RWPE2 (cell line): ENCODE measurements at regions not wholly inside any gene's neighbourhood (a gene's known extent, or its start where the extent isn't known, plus 50 kb on each side); places are given as distances from the start of the nearest gene placed in this dataset.

Source experiments
- ATAC-seq: fragments of 200-7000 bp; cut with Tn5 transposase; 3 replicates; pipeline ENCODE4 v1.9.1; 2021; ENCODE audit warnings: low read depth
- DNase-seq: peaks from one replicate; pipeline ENCODE4 v3.0.0-alpha.2; 2020; ENCODE audit warnings: low spot score
- H3K27ac ChIP-seq: fragments of 450-650 bp; 2 replicates; pipeline ENCODE4 v1.5.1; 2017; ENCODE audit warnings: mild to moderate bottlenecking; ENCODE audit not compliant: poor library complexity, severe bottlenecking
- H3K27me3 ChIP-seq: fragments of 250-450 bp; sonication (Bioruptor Pico); 2 replicates; pipeline ENCODE4 v1.5.1; 2021; ENCODE audit warnings: mild to moderate bottlenecking, moderate library complexity; ENCODE audit not compliant: insufficient read depth, poor library complexity, severe bottlenecking
- H3K36me3 ChIP-seq: fragments of 250-450 bp; sonication (Bioruptor Pico); 2 replicates; pipeline ENCODE4 v1.5.1; 2020; ENCODE audit warnings: low read depth, mild to moderate bottlenecking, moderate library complexity
- H3K4me1 ChIP-seq: fragments of 250-450 bp; sonication (Bioruptor Pico); 2 replicates; pipeline ENCODE4 v1.5.1; 2021; ENCODE audit warnings: mild to moderate bottlenecking, moderate library complexity; ENCODE audit not compliant: insufficient read depth, poor library complexity, severe bottlenecking
- H3K4me3 ChIP-seq: fragments of 250-450 bp; sonication (Bioruptor Pico); 2 replicates; pipeline ENCODE4 v1.5.1; 2021; ENCODE audit warnings: mild to moderate bottlenecking, moderate library complexity; ENCODE audit not compliant: severe bottlenecking
- H3K9me3 ChIP-seq: fragments of 250-450 bp; sonication (Bioruptor Pico); 2 replicates; pipeline ENCODE4 v1.5.1; 2021; ENCODE audit warnings: mild to moderate bottlenecking, moderate library complexity; ENCODE audit not compliant: severe bottlenecking
- CTCF ChIP-seq: fragments of 450-650 bp; IDR thresholded peaks from one replicate; pipeline ENCODE4 v1.5.1; 2017; ENCODE audit warnings: mild to moderate bottlenecking, moderate library complexity; ENCODE audit not compliant: poor library complexity, severe bottlenecking

- DNase-seq (no peak), ATAC-seq (no peak)
- no peak overlapping the region for H3K27ac ChIP-seq
- TF ChIP-seq CTCF = no peak
- no peaks in the 10 kb centered on the region for H3K9me3 ChIP-seq
- no peaks in the 10 kb centered on the region for H3K4me1 ChIP-seq
- no peaks in the 10 kb centered on the region for H3K36me3 ChIP-seq
- H3K4me3 ChIP-seq = no peak overlapping the region
- no peaks in the 10 kb centered on the region for H3K27me3 ChIP-seq
Measured at GRCh38 chr9:1668441-1668840, 346.7 kb upstream of the SMARCA2 start.

- H3K4me3 ChIP-seq = no peak overlapping the region
- H3K36me3 ChIP-seq = no peaks in the 10 kb centered on the region
- H3K27me3 ChIP-seq = no peaks in the 10 kb centered on the region
- ATAC-seq (no peak), DNase-seq (no peak)
- no peaks in the 10 kb centered on the region for H3K4me1 ChIP-seq
- TF ChIP-seq CTCF = no peak
- H3K9me3 ChIP-seq = no peaks in the 10 kb centered on the region
- H3K27ac ChIP-seq = no peak overlapping the region
Measured at GRCh38 chr9:1673300-1673699, 341.8 kb upstream of the SMARCA2 start.

GRCh38 chr9:1676771-1677170, 338.4 kb upstream of the SMARCA2 start:
- ATAC-seq (no peak), DNase-seq (no peak)
- no peaks in the 10 kb centered on the region for H3K9me3 ChIP-seq
- H3K27me3 ChIP-seq = peaks cover 5% of the 10 kb centered on the region
- no peak overlapping the region for H3K4me3 ChIP-seq
- H3K36me3 ChIP-seq = no peaks in the 10 kb centered on the region
- H3K4me1 ChIP-seq = no peaks in the 10 kb centered on the region
- no peak overlapping the region for H3K27ac ChIP-seq
- no peak for TF ChIP-seq CTCF

GRCh38 chr9:1683951-1684350, 331.2 kb upstream of the SMARCA2 start:
- H3K9me3 ChIP-seq = no peaks in the 10 kb centered on the region
- DNase-seq = no peak
- no peak overlapping the region for H3K27ac ChIP-seq
- no peaks in the 10 kb centered on the region for H3K36me3 ChIP-seq
- H3K4me3 ChIP-seq = no peak overlapping the region
- H3K27me3 ChIP-seq = peaks cover 17% of the 10 kb centered on the region
- H3K4me1 ChIP-seq = no peaks in the 10 kb centered on the region
- ATAC-seq = no peak
- no peak for TF ChIP-seq CTCF

GRCh38 chr9:1698991-1699390, 316.2 kb upstream of the SMARCA2 start:
- H3K4me3 ChIP-seq = no peak overlapping the region
- DNase-seq (no peak), ATAC-seq (no peak)
- no peak for TF ChIP-seq CTCF
- H3K4me1 ChIP-seq = no peaks in the 10 kb centered on the region
- H3K9me3 ChIP-seq = no peaks in the 10 kb centered on the region
- no peaks in the 10 kb centered on the region for H3K36me3 ChIP-seq
- peaks cover 16% of the 10 kb centered on the region for H3K27me3 ChIP-seq
- H3K27ac ChIP-seq = no peak overlapping the region
